ENCODE measurements at regions not wholly inside any gene's neighbourhood (a gene's known extent, or its start where the extent isn't known, plus 50 kb on each side); places are given as distances from the start of the nearest gene placed in this dataset.

GRCh38 chr3:41011854-41012253, 187.5 kb upstream of the CTNNB1 start:
- no peak for TF ChIP-seq EZH2 (IDR thresholded peaks at IDR 0.05; ENCODE audit: insufficient read depth, poor library complexity, severe bottlenecking)
- no peak for TF ChIP-seq EZH2phosphoT487 (IDR thresholded peaks at IDR 0.05; ENCODE audit: insufficient read depth, low read depth)
